ENCODE measurements at regions not wholly inside any gene's neighbourhood (a gene's known extent, or its start where the extent isn't known, plus 50 kb on each side); places are given as distances from the start of the nearest gene placed in this dataset.

- TF ChIP-seq CTCF (IDR thresholded peaks at IDR 0.05) (no peak), POLR2A (IDR thresholded peaks at IDR 0.05) (no peak)
- H3K4me1 ChIP-seq (replicated peaks in 1 of 2): no peaks in the 10 kb centered on the region
- intact Hi-C loops (cut with DNase I): no loop called here
- H3K4me3 ChIP-seq: no peak overlapping the region
- no peaks in the 10 kb centered on the region for H3K27me3 ChIP-seq
- H3K36me3 ChIP-seq (replicated peaks in 1 of 2): no peaks in the 10 kb centered on the region
- H3K27ac ChIP-seq: no peak overlapping the region
- no peak for DNase-seq
- 72 to 95% (median 78%) methylated on average over 2 of the region's 2 CpGs for WGBS, 4 donors
- H3K9me3 ChIP-seq (replicated peaks in 1 of 3): no peaks in the 10 kb centered on the region
These were observed 548.9 kb downstream of the ARAP2 start for GRCh38 chr4:35695421-35695820.

GRCh38 chr4:35697210-35697736 lies 547.0 kb downstream of the ARAP2 start:
- no peaks in the 10 kb centered on the region for H3K36me3 ChIP-seq (replicated peaks in 1 of 2)
- H3K4me3 ChIP-seq: no peak overlapping the region
- no peak for DNase-seq
- H3K9me3 ChIP-seq (replicated peaks in 1 of 3): no peaks in the 10 kb centered on the region
- intact Hi-C loops (cut with DNase I): no loop called here
- no peaks in the 10 kb centered on the region for H3K4me1 ChIP-seq (replicated peaks in 1 of 2)
- TF ChIP-seq POLR2A (IDR thresholded peaks at IDR 0.05): no peak
- TF ChIP-seq CTCF (IDR thresholded peaks at IDR 0.05): no peak
- no peak overlapping the region for H3K27ac ChIP-seq
- H3K27me3 ChIP-seq: no peaks in the 10 kb centered on the region
- WGBS, 4 donors: 75 to 88% (median 82%) methylated on average over 2 of the region's 2 CpGs

- intact Hi-C loops (cut with DNase I): no loop called here
- DNase-seq: no peak
- 76 to 87% (median 79%) methylated on average over 2 of the region's 2 CpGs for WGBS, 4 donors
- Histone ChIP-seq H3K27me3 (no peaks in the 10 kb centered on the region), H3K4me1 (replicated peaks in 1 of 2) (no peaks in the 10 kb centered on the region), H3K4me3 (no peak overlapping the region), H3K9me3 (replicated peaks in 1 of 3) (no peaks in the 10 kb centered on the region), H3K36me3 (replicated peaks in 1 of 2) (no peaks in the 10 kb centered on the region), H3K27ac (no peak overlapping the region)
- no peak for TF ChIP-seq POLR2A (IDR thresholded peaks at IDR 0.05)
- no peak for TF ChIP-seq CTCF (IDR thresholded peaks at IDR 0.05)
These were observed 543.7 kb downstream of the ARAP2 start for GRCh38 chr4:35700663-35701062.

GRCh38 chr4:35709080-35709479 lies 535.2 kb downstream of the ARAP2 start:
- DNase-seq: no peak
- intact Hi-C loops (cut with DNase I): no loop called here
- Histone ChIP-seq H3K27ac (no peak overlapping the region), H3K36me3 (replicated peaks in 1 of 2) (no peaks in the 10 kb centered on the region), H3K9me3 (replicated peaks in 1 of 3) (peaks cover 0 to 4% (median 0%) of the 10 kb centered on the region in 3 donors), H3K27me3 (no peaks in the 10 kb centered on the region), H3K4me1 (replicated peaks in 1 of 2) (no peaks in the 10 kb centered on the region), H3K4me3 (no peak overlapping the region)
- WGBS, 4 donors: 62 to 78% (median 70%) methylated on average over 2 of the region's 2 CpGs
- TF ChIP-seq CTCF (IDR thresholded peaks at IDR 0.05) (no peak), POLR2A (IDR thresholded peaks at IDR 0.05) (no peak)

All from adrenal gland (tissue), 9 donors.